NT2/D1 (cell line): ENCODE measurements at regions not wholly inside any gene's neighbourhood (a gene's known extent, or its start where the extent isn't known, plus 50 kb on each side); places are given as distances from the start of the nearest gene placed in this dataset.

Source experiments
- SUZ12 ChIP-seq: IDR thresholded peaks from 2 replicates; pipeline ENCODE4 v1.6.1; 2011; ENCODE audit not compliant: insufficient read length, insufficient read depth; ENCODE audit errors: extremely low read depth
- YY1 ChIP-seq: IDR thresholded peaks from 2 replicates; pipeline ENCODE4 v1.6.1; 2011; ENCODE audit not compliant: insufficient read length, insufficient read depth

GRCh38 chr3:44003801-44004200 lies 237.9 kb upstream of the TOPAZ1 start:
- no peak for TF ChIP-seq YY1
- TF ChIP-seq SUZ12: no peak
